GM18507 (cell line): ENCODE measurements at regions not wholly inside any gene's neighbourhood (a gene's known extent, or its start where the extent isn't known, plus 50 kb on each side); places are given as distances from the start of the nearest gene placed in this dataset.

Experiments
- DNase-seq: peaks from one replicate; pipeline ENCODE4 v3.0.0; 2011; ENCODE audit warnings: low read depth; ENCODE audit not compliant: insufficient read length; ENCODE audit errors: extremely low spot score
- FAIRE-seq: peaks from 2 replicates; lab custom pipeline; 2011; peaks lifted over from hg19 to GRCh38; lab: Jason Lieb, UNC

DNA sequence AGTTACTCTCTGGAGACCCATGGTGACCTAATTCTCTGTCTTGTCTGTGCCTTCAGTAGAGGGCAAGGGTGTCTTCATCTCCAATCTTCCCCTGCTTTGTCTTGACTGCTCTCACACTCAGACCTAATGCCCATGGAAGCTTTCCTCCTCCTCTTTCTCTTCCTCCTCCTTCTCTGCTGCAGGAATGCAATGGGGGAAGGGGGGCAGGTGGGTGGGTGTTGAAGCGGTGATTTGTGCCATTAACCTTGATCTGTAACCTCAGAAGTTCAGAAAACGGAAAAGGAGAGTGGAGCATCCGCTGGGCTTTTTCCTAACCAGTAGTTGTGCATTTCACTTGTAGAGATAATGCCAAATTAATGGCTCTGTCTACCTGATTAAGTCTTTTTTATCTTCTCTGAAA is 172.3 kb upstream of the CDH11 start:
- DNase-seq, result no peak
- no peak for FAIRE-seq

DNA sequence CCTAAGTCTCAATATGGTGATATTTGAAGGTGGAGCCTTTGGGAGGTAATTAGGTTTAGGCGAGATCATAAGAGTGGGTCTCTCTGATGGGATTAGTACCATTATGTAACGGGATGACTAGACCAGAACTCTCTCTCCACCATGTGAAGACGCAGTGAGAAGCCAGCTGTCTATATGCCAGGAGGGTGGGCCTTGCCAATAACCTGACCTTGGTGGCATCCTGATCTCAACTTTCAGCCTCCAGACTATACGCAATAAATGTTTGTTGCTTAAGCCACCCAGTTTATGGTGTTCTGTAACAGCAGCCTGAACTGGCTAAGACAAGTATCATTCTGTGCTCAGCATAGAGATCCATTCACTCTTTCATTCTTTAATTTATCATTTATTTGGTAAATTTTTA is 167.2 kb upstream of the CDH11 start:
- no peak for DNase-seq
- FAIRE-seq, result no peak

DNA sequence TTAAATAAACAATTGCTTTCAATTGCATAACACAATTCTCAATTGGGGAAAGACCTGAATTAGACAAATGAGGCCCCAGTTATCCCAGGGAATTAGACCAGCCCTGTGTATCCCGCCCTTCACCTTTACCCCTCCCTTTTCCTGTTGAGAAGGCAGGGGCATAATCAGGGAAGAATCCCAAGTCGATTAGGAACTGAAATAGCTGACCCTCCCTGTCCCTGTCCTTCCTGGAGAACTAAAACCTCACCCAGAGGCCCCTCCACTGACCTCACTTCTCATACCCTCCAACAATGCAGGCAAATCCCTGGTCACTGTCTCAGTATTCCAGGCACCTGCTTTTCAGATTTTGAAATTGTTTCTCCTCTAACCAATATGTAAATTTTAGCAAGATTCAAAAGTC is 165.4 kb upstream of the CDH11 start:
- FAIRE-seq (no peak), DNase-seq (no peak)

- FAIRE-seq (no peak), DNase-seq (no peak)
Observed at GRCh38 chr16:65285128-65286048, 163.5 kb upstream of the CDH11 start.

- DNase-seq, result no peak
- no peak for FAIRE-seq
Observed at GRCh38 chr16:65284626-65285025, 162.8 kb upstream of the CDH11 start.

- DNase-seq, result no peak
- no peak for FAIRE-seq
Observed at GRCh38 chr16:65283181-65283651, 161.4 kb upstream of the CDH11 start.

DNA sequence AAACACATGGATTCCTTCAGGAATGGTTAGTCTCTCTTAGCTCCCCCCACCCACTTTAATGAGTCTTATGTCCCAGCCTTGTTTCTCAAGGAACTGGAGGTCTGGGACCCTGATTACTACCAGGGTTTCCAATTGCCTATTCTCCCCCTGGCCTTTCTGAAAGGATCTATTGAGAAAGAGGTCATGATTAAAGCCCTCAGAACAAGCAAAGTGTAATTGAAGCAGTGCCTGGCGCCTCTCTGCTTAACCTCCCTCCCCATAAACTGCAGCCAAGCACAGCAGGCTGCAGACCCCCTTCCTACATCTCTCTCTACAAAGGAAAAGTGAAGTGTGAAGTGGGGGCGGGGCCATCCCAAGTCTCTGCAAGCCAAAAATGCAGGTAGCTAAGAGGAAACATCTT is 159.7 kb upstream of the CDH11 start:
- FAIRE-seq, result no peak

DNA sequence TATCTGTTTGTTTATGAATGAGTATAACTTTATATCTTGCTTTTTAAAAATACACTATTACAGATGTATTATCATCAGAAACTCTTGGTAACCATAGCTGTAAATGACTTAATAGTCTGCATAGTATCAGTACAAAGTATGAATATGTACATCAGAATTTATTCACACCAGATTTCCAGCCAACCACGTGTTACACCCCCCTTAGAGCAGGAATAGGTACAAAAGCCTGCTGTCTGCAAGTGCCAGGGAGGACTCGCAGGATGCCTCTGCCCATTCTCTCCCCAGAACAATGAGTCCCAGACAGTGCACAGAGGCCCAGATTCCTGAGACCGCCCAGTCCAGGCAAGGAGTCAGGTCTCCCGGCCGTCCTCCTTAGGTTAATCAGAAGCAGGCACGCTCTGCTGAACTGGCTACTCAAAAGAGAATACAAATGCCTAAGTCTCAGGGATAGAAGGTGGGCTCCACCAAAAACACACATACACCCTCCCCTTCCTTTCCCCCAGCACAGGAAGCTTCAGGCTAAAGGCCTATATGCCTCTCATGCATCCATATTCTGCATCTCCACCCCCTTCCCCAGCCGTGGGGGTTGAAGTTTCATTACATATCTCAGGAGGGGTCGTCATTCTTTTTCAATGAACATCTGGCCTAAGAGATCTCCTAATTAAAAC is 159.1 kb upstream of the CDH11 start:
- DNase-seq (no peak), FAIRE-seq (no peak)

More for the DNA sequence above, 159.7 kb upstream of the CDH11 start:
- DNase-seq, result no peak

GRCh38 chr16:65279576-65279975 is 157.7 kb upstream of the CDH11 start:
- DNase-seq (no peak), FAIRE-seq (no peak)

GRCh38 chr16:65278874-65279273 is 157.0 kb upstream of the CDH11 start:
- DNase-seq, result no peak

GRCh38 chr16:65274566-65274965 is 152.7 kb upstream of the CDH11 start:
- no peak for DNase-seq
- no peak for FAIRE-seq

More at GRCh38 chr16:65278874-65279273, 157.0 kb upstream of the CDH11 start:
- FAIRE-seq, result no peak

- FAIRE-seq, result no peak
- no peak for DNase-seq
Observed at GRCh38 chr16:65272699-65273414, 151.0 kb upstream of the CDH11 start.

- FAIRE-seq (no peak), DNase-seq (no peak)
Observed at GRCh38 chr16:65271996-65272395, 150.1 kb upstream of the CDH11 start.

DNA sequence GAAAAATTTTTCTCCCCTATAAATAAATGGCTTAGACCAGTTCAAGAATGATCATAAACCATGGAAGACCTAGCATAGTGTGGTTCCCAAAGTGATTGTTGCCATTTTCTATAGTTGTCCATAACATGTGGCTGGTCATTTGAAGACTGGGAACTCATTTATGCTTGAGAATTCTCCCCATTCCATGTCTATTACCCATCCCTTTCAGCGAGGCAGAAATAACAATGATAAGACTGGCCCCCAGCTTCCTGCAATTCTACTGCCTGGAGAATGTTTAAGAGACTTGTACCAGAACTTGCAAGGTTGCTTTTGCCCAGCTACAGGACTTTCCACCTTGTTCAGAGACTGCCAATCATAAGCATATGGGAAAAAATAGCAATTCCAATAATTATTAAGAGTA is 146.5 kb upstream of the CDH11 start:
- DNase-seq (no peak), FAIRE-seq (no peak)

DNA sequence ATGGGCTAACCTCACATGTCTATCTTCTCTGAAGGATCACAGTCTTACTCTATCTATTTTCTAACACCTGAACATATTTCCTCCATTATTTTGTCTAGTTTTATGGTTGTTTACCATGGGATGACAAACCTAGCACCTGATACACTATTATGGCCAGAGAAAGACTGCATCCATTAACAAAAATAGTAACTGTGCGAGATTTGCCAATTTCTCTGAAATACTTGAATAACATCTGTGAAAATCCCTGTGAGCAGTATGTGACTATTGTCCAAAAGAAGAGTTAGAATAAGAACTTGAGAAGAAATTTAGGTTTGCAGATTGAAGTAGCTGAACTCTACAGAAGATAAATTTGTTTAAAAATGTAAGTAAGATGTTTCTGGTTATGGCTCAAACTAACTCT is 142.0 kb upstream of the CDH11 start:
- FAIRE-seq (no peak), DNase-seq (no peak)

GRCh38 chr16:65260746-65261145 is 138.9 kb upstream of the CDH11 start:
- FAIRE-seq, result no peak
- DNase-seq, result no peak

DNA sequence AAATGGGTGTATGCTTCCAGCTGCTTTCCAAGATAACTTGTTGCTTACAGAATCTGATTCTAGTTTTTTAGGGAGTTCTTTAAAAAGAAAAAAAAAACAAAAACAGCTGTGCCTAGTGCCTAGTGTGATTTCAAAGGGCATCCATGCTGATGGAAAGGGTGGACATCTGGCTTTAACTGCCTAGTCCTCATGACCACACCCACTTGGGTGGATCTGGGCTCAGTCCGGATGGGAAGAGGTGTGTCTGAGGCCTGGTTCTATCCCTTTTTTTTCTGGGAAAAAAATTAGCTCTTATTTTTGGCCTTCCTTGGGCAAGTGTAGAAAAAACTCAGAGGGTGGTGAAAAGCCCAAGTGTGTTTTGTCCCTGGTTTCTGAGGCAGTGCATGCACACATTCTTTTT is 132.3 kb upstream of the CDH11 start:
- FAIRE-seq (no peak), DNase-seq (no peak)

DNA sequence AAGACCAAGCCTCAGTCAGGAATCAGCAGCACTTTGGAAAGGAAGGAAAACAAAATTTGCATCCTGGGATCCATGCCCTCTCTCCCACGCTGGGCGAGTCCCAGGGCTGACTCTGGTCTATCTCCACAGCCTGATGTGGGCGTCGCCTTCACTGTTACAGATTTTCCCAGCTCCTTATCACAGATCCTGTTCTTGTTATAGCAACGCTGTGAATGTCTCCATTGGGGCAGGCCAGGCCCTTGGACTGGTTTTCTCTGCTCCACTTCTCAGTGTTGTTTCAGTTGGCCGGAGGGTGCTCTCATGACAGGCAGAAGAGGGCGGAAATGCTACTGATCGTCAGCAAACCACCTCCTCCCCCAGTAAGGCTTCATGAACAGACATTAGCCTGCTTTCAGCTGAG is 127.9 kb upstream of the CDH11 start:
- DNase-seq (no peak), FAIRE-seq (no peak)

GRCh38 chr16:65244787-65245186 is 122.9 kb upstream of the CDH11 start:
- FAIRE-seq, result no peak
- DNase-seq, result no peak
